ENCODE measurements at regions not wholly inside any gene's neighbourhood (a gene's known extent, or its start where the extent isn't known, plus 50 kb on each side); places are given as distances from the start of the nearest gene placed in this dataset.

DNA sequence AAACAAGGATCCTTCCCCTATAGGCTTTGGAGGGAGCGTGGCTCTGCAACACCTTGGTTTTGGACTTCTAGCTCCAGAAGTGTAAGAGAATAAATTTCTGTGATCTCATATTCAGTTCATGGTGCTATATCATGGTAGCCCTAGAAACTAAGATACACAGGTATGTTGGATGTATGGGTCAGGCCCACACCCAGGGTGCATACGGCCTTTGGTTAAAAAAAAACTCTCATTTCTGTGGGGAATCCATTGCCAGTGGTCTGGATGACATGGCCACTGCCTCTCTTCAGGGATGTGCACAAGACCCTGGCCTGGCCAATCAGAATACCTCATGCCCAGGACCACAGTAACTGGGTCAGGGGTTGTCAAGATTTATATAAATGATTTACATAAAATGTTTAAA is 56.8 kb upstream of the CD34 start:
- peaks cover 9% of the 10 kb centered on the region for H3K4me1 ChIP-seq (ENCODE audit: low read depth, poor library complexity, severe bottlenecking)
- H4K20me1 ChIP-seq (ENCODE audit: insufficient read depth): no peaks in the 10 kb centered on the region
- H3K4me3 ChIP-seq (IDR thresholded peaks at IDR 0.05; ENCODE audit: insufficient read depth, low read depth, low read length): no peak overlapping the region
- no peak overlapping the region for H3K9ac ChIP-seq
- H3K27me3 ChIP-seq (ENCODE audit: insufficient read depth, low read depth): no peaks in the 10 kb centered on the region
- no peak for TF ChIP-seq CTCF (conservative IDR thresholded peaks at IDR 0.05; ENCODE audit: low read depth, low read length)
- H3K79me2 ChIP-seq (ENCODE audit: insufficient read depth, low read depth): no peaks in the 10 kb centered on the region
- no peak overlapping the region for H3K27ac ChIP-seq
- H3K36me3 ChIP-seq (ENCODE audit: insufficient read depth): no peaks in the 10 kb centered on the region
- H3K4me2 ChIP-seq: no peak overlapping the region
- H2AFZ ChIP-seq (ENCODE audit: low read depth): no peak overlapping the region

DNA sequence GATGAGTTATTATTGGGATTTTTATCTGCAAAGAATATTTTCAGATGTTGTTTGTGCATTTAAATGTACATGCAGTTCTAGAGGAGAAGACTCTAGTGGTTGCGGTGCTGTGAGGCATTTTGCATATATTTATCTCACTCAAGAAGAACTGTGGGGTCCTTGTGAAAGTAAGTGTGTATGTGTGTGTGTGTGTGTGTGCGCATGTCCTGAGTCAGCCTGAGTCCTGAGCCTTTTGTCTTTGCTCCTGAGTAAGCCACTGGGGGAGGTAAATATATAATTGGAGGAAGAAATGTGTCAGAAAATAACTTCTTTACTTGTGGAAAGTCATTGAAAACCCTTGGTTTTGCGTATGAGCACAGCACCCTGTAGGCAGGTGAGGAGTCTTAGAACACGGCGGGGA is 55.6 kb upstream of the CD34 start:
- TF ChIP-seq CTCF (conservative IDR thresholded peaks at IDR 0.05; ENCODE audit: low read depth, low read length): no peak
- no peak overlapping the region for H3K27ac ChIP-seq
- no peaks in the 10 kb centered on the region for H4K20me1 ChIP-seq (ENCODE audit: insufficient read depth)
- no peaks in the 10 kb centered on the region for H3K36me3 ChIP-seq (ENCODE audit: insufficient read depth)
- no peak overlapping the region for H3K4me3 ChIP-seq (IDR thresholded peaks at IDR 0.05; ENCODE audit: insufficient read depth, low read depth, low read length)
- H3K4me1 ChIP-seq (ENCODE audit: low read depth, poor library complexity, severe bottlenecking): peaks cover 9% of the 10 kb centered on the region
- H2AFZ ChIP-seq (ENCODE audit: low read depth): no peak overlapping the region
- no peaks in the 10 kb centered on the region for H3K27me3 ChIP-seq (ENCODE audit: insufficient read depth, low read depth)
- H3K9ac ChIP-seq: no peak overlapping the region
- no peak overlapping the region for H3K4me2 ChIP-seq
- H3K79me2 ChIP-seq (ENCODE audit: insufficient read depth, low read depth): no peaks in the 10 kb centered on the region

GRCh38 chr1:207965392-207966387 is 54.8 kb upstream of the CD34 start:
- H3K27me3 ChIP-seq (ENCODE audit: insufficient read depth, low read depth): no peaks in the 10 kb centered on the region
- H3K4me3 ChIP-seq (IDR thresholded peaks at IDR 0.05; ENCODE audit: insufficient read depth, low read depth, low read length): no peak overlapping the region
- H4K20me1 ChIP-seq (ENCODE audit: insufficient read depth): no peaks in the 10 kb centered on the region
- H3K4me2 ChIP-seq: no peak overlapping the region
- no peaks in the 10 kb centered on the region for H3K36me3 ChIP-seq (ENCODE audit: insufficient read depth)
- peaks cover 9% of the 10 kb centered on the region for H3K4me1 ChIP-seq (ENCODE audit: low read depth, poor library complexity, severe bottlenecking)
- no peak overlapping the region for H2AFZ ChIP-seq (ENCODE audit: low read depth)
- H3K27ac ChIP-seq: no peak overlapping the region
- no peaks in the 10 kb centered on the region for H3K79me2 ChIP-seq (ENCODE audit: insufficient read depth, low read depth)
- no peak overlapping the region for H3K9ac ChIP-seq
- TF ChIP-seq CTCF (conservative IDR thresholded peaks at IDR 0.05; ENCODE audit: low read depth, low read length): no peak

GRCh38 chr1:207964195-207964966 is 53.5 kb upstream of the CD34 start:
- Histone ChIP-seq H3K36me3 (ENCODE audit: insufficient read depth) (no peaks in the 10 kb centered on the region), H3K4me1 (ENCODE audit: low read depth, poor library complexity, severe bottlenecking) (peaks cover 9% of the 10 kb centered on the region), H3K9ac (peak overlapping the region; percentile 72; the same call in 1 of the 2 replicates), H3K4me3 (IDR thresholded peaks at IDR 0.05; ENCODE audit: insufficient read depth, low read depth, low read length) (no peak overlapping the region), H4K20me1 (ENCODE audit: insufficient read depth) (no peaks in the 10 kb centered on the region), H2AFZ (ENCODE audit: low read depth) (peak overlapping the region; percentile 99), H3K27ac (no peak overlapping the region), H3K79me2 (ENCODE audit: insufficient read depth, low read depth) (no peaks in the 10 kb centered on the region), H3K4me2 (peak overlapping the region; percentile 83; the same call in 1 of the 2 replicates), H3K27me3 (ENCODE audit: insufficient read depth, low read depth) (no peaks in the 10 kb centered on the region)
- no peak for TF ChIP-seq CTCF (conservative IDR thresholded peaks at IDR 0.05; ENCODE audit: low read depth, low read length)

Measured in KMS-11 (cell line).